Sigmoid colon (tissue), 4 donors: ENCODE measurements at regions not wholly inside any gene's neighbourhood (a gene's known extent, or its start where the extent isn't known, plus 50 kb on each side); places are given as distances from the start of the nearest gene placed in this dataset.

Experiments
- EP300 ChIP-seq, 4 donors: sonication (generic); formaldehyde crosslinking; IDR thresholded peaks; one replicate each; pipeline ENCODE4 v1.6.1; 2017; ENCODE audit warnings: antibody characterized with exemption in 4 of 4
- POLR2A ChIP-seq, 2 donors: fragments of 450-650 bp; IDR thresholded peaks; one replicate each; pipeline ENCODE4 v1.6.1; 2016; ENCODE audit warnings: antibody characterized with exemption in 2 of 2, mild to moderate bottlenecking in 2 of 2, moderate library complexity in 2 of 2
- POLR2AphosphoS5 ChIP-seq, 4 donors: sonication (generic); formaldehyde crosslinking; IDR thresholded peaks; one replicate each; pipeline ENCODE4 v1.6.1; 2017; ENCODE audit warnings: antibody characterized with exemption in 4 of 4
- TF ChIP-seq, protein P1 (sequence below), 4 experiments: fragments of 450-650 bp in 3 of 4; fragments of 200-600 bp in 1 of 4; IDR thresholded peaks; one replicate each; pipeline ENCODE4 v1.5.1; 2016 to 2019; ENCODE audit warnings: antibody characterized with exemption in 4 of 4, mild to moderate bottlenecking in 3 of 4, moderate library complexity in 2 of 4

DNA sequence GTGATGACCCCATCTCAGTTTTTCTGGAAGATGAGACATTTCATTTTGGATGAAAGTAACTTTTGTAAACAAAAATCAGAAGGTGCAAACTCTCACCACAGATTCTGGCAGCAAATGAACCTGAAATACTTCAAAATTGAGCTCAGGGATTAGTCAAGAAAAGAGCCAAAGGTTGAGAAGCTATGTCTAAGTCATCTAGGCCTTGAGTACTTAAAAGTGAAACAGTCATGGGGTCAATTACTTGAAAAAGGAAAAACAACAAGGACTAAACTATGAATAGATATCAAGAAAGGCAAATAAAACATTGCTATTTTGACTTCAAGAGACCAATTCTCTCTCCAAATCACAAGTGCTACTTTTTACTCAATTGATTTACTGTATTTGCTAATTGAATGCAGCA, 285.1 kb downstream of the RBM43 start:
- TF ChIP-seq, protein P1, sequence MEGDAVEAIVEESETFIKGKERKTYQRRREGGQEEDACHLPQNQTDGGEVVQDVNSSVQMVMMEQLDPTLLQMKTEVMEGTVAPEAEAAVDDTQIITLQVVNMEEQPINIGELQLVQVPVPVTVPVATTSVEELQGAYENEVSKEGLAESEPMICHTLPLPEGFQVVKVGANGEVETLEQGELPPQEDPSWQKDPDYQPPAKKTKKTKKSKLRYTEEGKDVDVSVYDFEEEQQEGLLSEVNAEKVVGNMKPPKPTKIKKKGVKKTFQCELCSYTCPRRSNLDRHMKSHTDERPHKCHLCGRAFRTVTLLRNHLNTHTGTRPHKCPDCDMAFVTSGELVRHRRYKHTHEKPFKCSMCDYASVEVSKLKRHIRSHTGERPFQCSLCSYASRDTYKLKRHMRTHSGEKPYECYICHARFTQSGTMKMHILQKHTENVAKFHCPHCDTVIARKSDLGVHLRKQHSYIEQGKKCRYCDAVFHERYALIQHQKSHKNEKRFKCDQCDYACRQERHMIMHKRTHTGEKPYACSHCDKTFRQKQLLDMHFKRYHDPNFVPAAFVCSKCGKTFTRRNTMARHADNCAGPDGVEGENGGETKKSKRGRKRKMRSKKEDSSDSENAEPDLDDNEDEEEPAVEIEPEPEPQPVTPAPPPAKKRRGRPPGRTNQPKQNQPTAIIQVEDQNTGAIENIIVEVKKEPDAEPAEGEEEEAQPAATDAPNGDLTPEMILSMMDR (IDR thresholded peaks at IDR 0.05) = no peak
- no peak for TF ChIP-seq POLR2AphosphoS5 (IDR thresholded peaks at IDR 0.05)
- TF ChIP-seq POLR2A (IDR thresholded peaks at IDR 0.05) = no peak
- TF ChIP-seq EP300 (IDR thresholded peaks at IDR 0.05) = no peak
